H1 (cell line): ENCODE measurements at regions not wholly inside any gene's neighbourhood (a gene's known extent, or its start where the extent isn't known, plus 50 kb on each side); places are given as distances from the start of the nearest gene placed in this dataset.

Experiments used
- CTCF ChIA-PET: fragments of 300-600 bp; sonication (Branson Sonifier 250); formaldehyde crosslinking; loops from one replicate; lab custom pipeline; 2021; ENCODE audit not compliant: partially characterized antibody; lab: Charles Lee
- POLR2A ChIA-PET: fragments of 300-600 bp; sonication (Branson Sonifier 250); formaldehyde crosslinking; loops from one replicate; lab custom pipeline; 2021; ENCODE audit warnings: inconsistent platforms; ENCODE audit not compliant: partially characterized antibody; lab: Charles Lee
- DNase-seq, 2 experiments: peaks; one replicate each; pipeline versions ENCODE4 v3.0.0 to v3.0.0-alpha.2; 2010 to 2022; ENCODE audit warnings: low spot score in 2 of 2, low read depth in 1 of 2, mixed read lengths in 1 of 2
- FAIRE-seq: peaks from 2 replicates; lab custom pipeline; 2011; peaks lifted over from hg19 to GRCh38; lab: Jason Lieb, UNC
- H2AFZ ChIP-seq: 2 replicates; pipeline ENCODE4 v1.8.1; 2012; ENCODE audit warnings: low read length, inconsistent platforms
- H2AK5ac ChIP-seq: 2 replicates; pipeline ENCODE4 v1.6.1; 2013; ENCODE audit warnings: low read depth, low read length
- H2BK120ac ChIP-seq: replicated peaks from 2 replicates; pipeline ENCODE3; 2013; ENCODE audit warnings: low read depth, low read length, inconsistent platforms
- H2BK12ac ChIP-seq: 2 replicates; pipeline ENCODE4 v1.6.1; 2013; ENCODE audit warnings: low read depth, low read length
- H2BK15ac ChIP-seq: 2 replicates; pipeline ENCODE4 v1.6.1; 2013; ENCODE audit warnings: low read length
- H2BK20ac ChIP-seq: 2 replicates; pipeline ENCODE4 v1.6.1; 2013; ENCODE audit warnings: low read length
- H2BK5ac ChIP-seq: 2 replicates; pipeline ENCODE4 v1.6.1; 2013; ENCODE audit warnings: low read depth, low read length
- H3K14ac ChIP-seq: 2 replicates; pipeline ENCODE4 v1.6.1; 2013; ENCODE audit warnings: inconsistent platforms; ENCODE audit not compliant: insufficient read length
- H3K18ac ChIP-seq: 2 replicates; pipeline ENCODE4 v1.6.1; 2013; ENCODE audit warnings: low read length; ENCODE audit errors: extremely low read depth
- H3K23ac ChIP-seq: 2 replicates; pipeline ENCODE4 v1.6.1; 2013; ENCODE audit warnings: inconsistent platforms; ENCODE audit not compliant: insufficient read length
- H3K23me2 ChIP-seq: 2 replicates; pipeline ENCODE4 v1.6.1; 2013; ENCODE audit warnings: low read depth, low read length
- H3K27ac ChIP-seq: 2 replicates; pipeline ENCODE4 v1.6.1; 2011; ENCODE audit warnings: low read depth, low read length, inconsistent platforms
- H3K27me3 ChIP-seq, 4 experiments: replicated peaks in 1 of 4; 1 replicate in 1 of 4; 2 replicates in 3 of 4; pipeline versions ENCODE4 v1.6.1 to v1.8.1; 2011 to 2013; ENCODE audit warnings: low read length in 3 of 4, mild to moderate bottlenecking in 3 of 4, inconsistent platforms in 2 of 4, mixed read lengths in 2 of 4, moderate library complexity in 1 of 4; ENCODE audit not compliant: control insufficient read depth in 3 of 4, insufficient read depth in 3 of 4; ENCODE audit errors: extremely low read depth in 1 of 4
- H3K36me3 ChIP-seq, 4 experiments: 2 replicates each; pipeline versions ENCODE4 v1.6.1 to v1.8.1; 2011 to 2013; ENCODE audit warnings: mild to moderate bottlenecking in 4 of 4, low read length in 3 of 4, moderate library complexity in 2 of 4, control low read depth in 1 of 4, inconsistent platforms in 1 of 4; ENCODE audit not compliant: insufficient read depth in 4 of 4, control insufficient read depth in 2 of 4
- H3K4ac ChIP-seq: replicated peaks from 2 replicates; pipeline ENCODE3; 2013; ENCODE audit warnings: low read length, low read depth, mixed read lengths, inconsistent platforms; ENCODE audit not compliant: insufficient read length
- H3K4me1 ChIP-seq, 4 experiments: replicated peaks in 1 of 4; 1 replicate in 1 of 4; 2 replicates in 3 of 4; pipeline versions ENCODE4 v1.6.1 to v1.8.1; 2011 to 2013; ENCODE audit warnings: low read length in 3 of 4, inconsistent platforms in 2 of 4, mixed read lengths in 1 of 4; ENCODE audit not compliant: insufficient read depth in 4 of 4, control insufficient read depth in 3 of 4
- H3K4me2 ChIP-seq, 2 experiments: 2 replicates each; pipeline versions ENCODE4 v1.6.1 to v1.8.1; 2011 to 2013; ENCODE audit warnings: low read depth in 2 of 2, low read length in 2 of 2, control low read depth in 1 of 2, inconsistent platforms in 1 of 2, mild to moderate bottlenecking in 1 of 2; ENCODE audit not compliant: insufficient read depth in 1 of 2
- H3K4me3 ChIP-seq, 4 experiments: fragments of 200-600, 300-600 bp in 1 of 4; sonication (generic), shearing (Covaris generic), sonication (Bioruptor Twin) in 1 of 4; 2 replicates each; pipeline versions ENCODE4 v1.5.1 to v1.8.1; 2011 to 2016; ENCODE audit warnings: low read length in 4 of 4, low read depth in 3 of 4, control low read depth in 2 of 4, inconsistent platforms in 2 of 4, mild to moderate bottlenecking in 2 of 4, mixed read lengths in 1 of 4, moderate library complexity in 1 of 4; ENCODE audit not compliant: insufficient read depth in 2 of 4; ENCODE audit errors: extremely low read depth in 1 of 4
- H3K56ac ChIP-seq: replicated peaks from 2 replicates; pipeline ENCODE3; 2013; ENCODE audit warnings: low read depth, mild to moderate bottlenecking, mixed read lengths, low read length, inconsistent platforms; ENCODE audit not compliant: insufficient read length
- H3K79me1 ChIP-seq: 2 replicates; pipeline ENCODE4 v1.6.1; 2013; ENCODE audit warnings: low read depth, low read length, control low read depth
- H3K79me2 ChIP-seq, 2 experiments: 2 replicates each; pipeline versions ENCODE4 v1.6.1 to v1.8.1; 2012 to 2013; ENCODE audit warnings: low read length in 2 of 2, mild to moderate bottlenecking in 2 of 2, inconsistent platforms in 1 of 2; ENCODE audit not compliant: insufficient read depth in 2 of 2, control insufficient read depth in 1 of 2
- H3K9ac ChIP-seq, 4 experiments: replicated peaks in 1 of 4; 1 replicate in 1 of 4; 2 replicates in 3 of 4; pipeline versions ENCODE4 v1.6.1 to v1.8.1; 2011 to 2013; ENCODE audit warnings: low read depth in 3 of 4, low read length in 3 of 4, control low read depth in 2 of 4, mild to moderate bottlenecking in 2 of 4, moderate library complexity in 2 of 4, inconsistent platforms in 1 of 4; ENCODE audit errors: extremely low read depth in 1 of 4
- H3K9me3 ChIP-seq, 2 experiments: 2 replicates each; pipeline versions ENCODE4 v1.6.1 to v1.8.1; 2012 to 2013; ENCODE audit warnings: mild to moderate bottlenecking in 2 of 2, moderate library complexity in 2 of 2, control low read depth in 1 of 2, inconsistent platforms in 1 of 2, low read depth in 1 of 2, low read length in 1 of 2, mixed read lengths in 1 of 2; ENCODE audit not compliant: insufficient read depth in 2 of 2
- H4K20me1 ChIP-seq, 2 experiments: replicated peaks in 1 of 2; 2 replicates each; pipeline versions ENCODE3 to v1.8.1; 2011 to 2013; ENCODE audit warnings: inconsistent platforms in 2 of 2, low read length in 2 of 2, mild to moderate bottlenecking in 1 of 2; ENCODE audit not compliant: insufficient read depth in 2 of 2, control insufficient read depth in 1 of 2
- H4K5ac ChIP-seq: 2 replicates; pipeline ENCODE4 v1.6.1; 2013; ENCODE audit warnings: low read length, low read depth, mixed read lengths, inconsistent platforms; ENCODE audit not compliant: insufficient read length
- H4K8ac ChIP-seq: 2 replicates; pipeline ENCODE4 v1.8.0; 2013; ENCODE audit warnings: mild to moderate bottlenecking, moderate library complexity, low read length, inconsistent platforms; ENCODE audit not compliant: insufficient read depth; ENCODE audit errors: extremely low read depth
- H4K91ac ChIP-seq: replicated peaks from 2 replicates; pipeline ENCODE3; 2013; ENCODE audit warnings: low read length, mixed read lengths, inconsistent platforms; ENCODE audit not compliant: insufficient read length
- CTBP2 ChIP-seq: IDR thresholded peaks from 2 replicates; pipeline ENCODE4 v1.7.0; 2011; ENCODE audit warnings: borderline replicate concordance, mild to moderate bottlenecking, moderate library complexity, mixed read lengths, low read length; ENCODE audit not compliant: insufficient read depth, insufficient read length
- KDM5A ChIP-seq: fragments of 200-600 bp; IDR thresholded peaks from 2 replicates; pipeline ENCODE4 v1.7.1; 2012; ENCODE audit warnings: mild to moderate bottlenecking, low read length, inconsistent platforms, mixed read lengths
- WGBS, 2 experiments: shearing (Covaris generic) in 1 of 2; methylation state at CpG; one replicate each; pipeline versions ENCODE4 v1.1.6 to v1.1.7; 2013 to 2015; ENCODE audit warnings: low lambda C conversion rate in 2 of 2, mixed read lengths in 2 of 2, inconsistent platforms in 1 of 2, low coverage in 1 of 2, missing lambda C conversion rate in 1 of 2; ENCODE audit not compliant: insufficient replicate concordance in 2 of 2, insufficient coverage in 1 of 2, insufficient read length in 1 of 2; ENCODE audit errors: extremely low coverage in 1 of 2, missing lambda C conversion rate in 1 of 2; 5-methylcytosine and 5-hydroxymethylcytosine counted together

DNA sequence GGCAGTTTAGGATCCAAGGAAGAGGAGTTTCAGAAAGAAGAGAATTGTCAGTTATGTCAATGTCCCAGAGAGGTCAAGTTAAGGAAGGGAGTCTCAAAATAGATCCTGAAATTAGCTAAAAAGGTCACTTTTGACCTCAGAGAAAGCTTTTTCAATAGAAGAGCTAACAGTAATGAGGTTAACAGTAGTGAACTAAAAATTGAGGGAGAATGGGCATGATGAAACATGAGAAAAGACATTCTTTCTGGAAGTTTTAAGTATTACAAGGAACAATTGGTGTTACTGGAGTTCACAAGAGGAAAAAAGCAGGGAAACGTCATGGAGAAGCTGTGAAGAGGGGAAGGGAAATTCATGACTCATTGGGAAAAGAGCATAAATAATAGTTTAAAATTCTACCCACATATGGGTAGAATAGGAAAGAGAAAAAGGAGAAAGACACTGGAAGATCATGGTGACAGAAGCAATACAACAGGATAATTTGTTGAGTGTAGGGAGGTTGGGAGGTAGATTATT, 381.2 kb upstream of the FAR2 start:
- POLR2A ChIA-PET, result no interaction called here
- CTCF ChIA-PET, result interaction anchor here (1.4 kb wide), 1 partner anchor 96 kb away, joined by 3 read pairs; no protein-coding TSS in a partner anchor
- Histone ChIP-seq H2BK5ac (no peak overlapping the region), H3K4me3 (no peak overlapping the region), H2BK120ac (no peak overlapping the region), H2BK20ac (no peak overlapping the region), H3K79me1 (no peaks in the 10 kb centered on the region), H3K27me3 (no peaks in the 10 kb centered on the region), H3K14ac (no peak overlapping the region), H4K5ac (no peak overlapping the region), H3K9ac (no peak overlapping the region), H2AK5ac (no peak overlapping the region), H4K91ac (no peak overlapping the region), H3K27ac (no peak overlapping the region), H3K4me1 (no peaks in the 10 kb centered on the region), H3K18ac (no peak overlapping the region), H2BK12ac (no peak overlapping the region), H3K36me3 (no peaks in the 10 kb centered on the region), H2AFZ (no peak overlapping the region), H3K23ac (no peak overlapping the region), H4K8ac (no peak overlapping the region), H3K23me2 (no peaks in the 10 kb centered on the region), H3K4me2 (no peak overlapping the region), H3K56ac (no peak overlapping the region), H4K20me1 (no peaks in the 10 kb centered on the region), H3K4ac (no peak overlapping the region), H3K79me2 (no peaks in the 10 kb centered on the region), H2BK15ac (no peak overlapping the region), H3K9me3 (no peaks in the 10 kb centered on the region)
- TF ChIP-seq CTBP2 (no peak), KDM5A (no peak)
- FAIRE-seq (no peak), DNase-seq (no peak)
- 94% methylated on average over 1 of the region's 1 CpG; no CpG with 5 or more reads in 1 of the 2 experiments for WGBS, 2 experiments
